ENCODE measurements at regions not wholly inside any gene's neighbourhood (a gene's known extent, or its start where the extent isn't known, plus 50 kb on each side); places are given as distances from the start of the nearest gene placed in this dataset.
A peak's percentile ranks its signal among the peaks of the same experiment; 100 is the strongest.
"Not testable (repeated sequence)": the region's sequence is repeated elsewhere in the genome, so short reads cannot be mapped to it uniquely, and the experiment has no call there.

DNA sequence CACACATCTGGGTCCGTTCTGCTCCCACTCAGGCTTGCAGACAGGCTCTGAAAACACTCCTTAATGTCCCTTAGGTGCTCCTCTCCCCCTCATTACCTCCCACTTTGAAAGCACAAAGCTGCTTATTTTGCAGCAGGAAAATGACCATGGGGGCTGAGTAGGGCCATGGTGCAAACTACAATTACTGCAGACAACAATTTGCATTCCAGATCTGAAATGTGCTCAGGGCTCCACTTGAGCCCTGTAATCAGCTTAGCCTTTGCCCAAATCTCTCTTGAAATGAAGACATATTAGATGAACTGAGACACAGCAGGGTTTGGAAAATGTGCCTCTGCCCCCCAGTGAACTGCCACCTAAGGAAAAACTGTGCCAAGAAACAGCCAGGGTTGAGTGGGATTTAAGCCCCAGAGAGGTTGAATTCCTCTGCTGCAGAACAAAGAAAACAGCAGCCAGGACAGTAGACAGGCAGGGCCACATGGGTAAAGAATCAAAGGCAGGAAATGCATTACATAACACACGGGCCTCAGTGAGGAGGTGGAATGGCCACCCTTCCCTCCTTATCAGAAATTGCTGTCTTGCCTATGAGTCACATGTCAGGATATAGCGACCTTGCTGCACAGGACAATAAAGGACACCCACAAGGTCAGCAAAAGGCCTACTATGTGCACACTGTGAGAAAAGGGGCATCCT, 126.8 kb upstream of the ARHGEF3 start:
- ATAC-seq, result peak; percentile 49
- DNase-seq (ENCODE audit: low spot score), result no peak

DNA sequence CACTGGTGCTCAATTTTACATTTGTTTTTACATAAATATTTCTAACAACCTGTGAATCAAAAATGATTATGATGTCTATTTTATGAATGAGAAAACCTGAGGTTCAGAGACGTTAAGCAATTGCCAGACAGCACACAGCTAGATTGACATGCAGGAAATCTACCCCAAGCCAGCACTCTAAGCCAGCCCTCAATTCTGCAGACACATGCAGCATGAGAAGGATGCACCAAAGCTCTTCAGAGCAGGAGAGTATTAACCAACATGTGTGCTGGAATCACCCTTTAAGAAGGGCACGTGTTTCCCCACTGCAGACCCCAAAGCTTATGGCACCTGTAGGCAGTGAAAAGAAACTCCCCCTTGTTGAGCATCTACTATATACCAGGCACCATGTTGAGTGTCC, 126.1 kb upstream of the ARHGEF3 start:
- DNase-seq (ENCODE audit: low spot score), result no peak
- no peak for ATAC-seq

DNA sequence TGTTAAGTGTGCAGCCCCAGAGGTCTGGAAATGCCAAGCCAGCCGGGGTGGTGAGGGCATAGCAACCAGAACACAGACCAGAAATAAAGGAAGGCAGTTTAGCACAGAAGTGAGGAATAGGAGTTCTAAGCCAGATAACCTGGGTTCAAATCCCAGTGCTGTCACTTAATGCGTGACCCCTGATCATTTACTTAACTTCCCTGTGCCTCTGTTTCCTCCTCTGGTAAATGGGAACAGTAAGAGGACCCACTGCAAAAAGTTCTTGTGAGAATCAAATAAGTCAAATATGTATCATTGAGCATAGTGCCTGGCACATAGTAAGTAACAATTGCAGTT, 125.2 kb upstream of the ARHGEF3 start:
- DNase-seq (ENCODE audit: low spot score), result no peak
- ATAC-seq, result no peak

DNA sequence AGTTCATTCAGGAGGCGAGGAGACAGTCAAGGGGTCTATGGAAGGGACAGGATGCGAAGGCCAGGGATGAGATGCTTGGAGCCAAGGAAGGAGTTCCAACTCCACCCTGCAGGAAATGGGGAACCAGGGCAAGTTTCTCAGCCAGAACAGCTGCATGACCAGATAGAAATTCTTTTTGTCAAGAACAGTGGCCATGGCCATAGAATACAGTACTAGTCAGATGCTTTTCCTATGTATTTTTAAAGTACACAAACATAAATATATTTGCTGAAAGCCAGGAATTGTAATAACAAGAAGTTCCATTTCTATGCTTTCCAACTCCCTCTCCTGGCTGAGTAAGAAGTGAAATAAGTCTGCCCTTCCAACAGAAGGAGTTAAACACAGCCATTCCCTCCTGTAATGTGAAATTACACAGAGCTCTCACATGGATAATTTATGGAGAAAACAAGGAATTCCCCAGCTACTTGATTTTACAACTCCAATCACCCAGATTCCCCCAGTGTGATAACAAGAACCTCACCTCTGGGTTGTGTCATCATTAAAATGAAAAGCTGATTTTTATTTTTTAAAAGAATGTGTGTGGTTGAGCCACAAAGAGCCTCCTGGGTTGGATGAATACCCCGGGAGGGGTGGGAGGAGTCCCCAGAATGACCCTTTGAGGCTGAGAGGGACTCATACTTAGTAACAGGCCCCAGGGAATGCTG, 124.6 kb upstream of the ARHGEF3 start:
- no peak for DNase-seq (ENCODE audit: low spot score)
- no peak for ATAC-seq

DNA sequence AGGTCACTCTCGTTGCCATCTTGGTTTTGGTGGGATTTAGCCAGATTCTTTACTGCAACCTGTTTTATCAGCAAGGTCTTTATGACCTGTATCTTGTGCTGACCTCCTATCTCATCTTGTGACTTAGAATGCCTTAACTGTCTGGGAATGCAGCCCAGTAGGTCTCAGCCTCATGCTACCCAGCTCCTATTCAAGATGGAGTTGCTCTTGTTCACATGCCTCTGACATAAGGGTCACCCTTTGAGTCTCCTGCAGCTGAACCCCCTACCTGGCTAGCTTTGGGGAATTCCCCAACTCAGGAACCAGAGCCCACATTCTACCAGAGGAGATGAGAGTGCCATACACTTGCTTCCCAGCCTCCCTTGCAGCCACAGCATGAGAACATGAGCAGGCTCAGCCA, 123.0 kb upstream of the ARHGEF3 start:
- not testable (repeated sequence) for ATAC-seq; DNase-seq (ENCODE audit: low spot score)

DNA sequence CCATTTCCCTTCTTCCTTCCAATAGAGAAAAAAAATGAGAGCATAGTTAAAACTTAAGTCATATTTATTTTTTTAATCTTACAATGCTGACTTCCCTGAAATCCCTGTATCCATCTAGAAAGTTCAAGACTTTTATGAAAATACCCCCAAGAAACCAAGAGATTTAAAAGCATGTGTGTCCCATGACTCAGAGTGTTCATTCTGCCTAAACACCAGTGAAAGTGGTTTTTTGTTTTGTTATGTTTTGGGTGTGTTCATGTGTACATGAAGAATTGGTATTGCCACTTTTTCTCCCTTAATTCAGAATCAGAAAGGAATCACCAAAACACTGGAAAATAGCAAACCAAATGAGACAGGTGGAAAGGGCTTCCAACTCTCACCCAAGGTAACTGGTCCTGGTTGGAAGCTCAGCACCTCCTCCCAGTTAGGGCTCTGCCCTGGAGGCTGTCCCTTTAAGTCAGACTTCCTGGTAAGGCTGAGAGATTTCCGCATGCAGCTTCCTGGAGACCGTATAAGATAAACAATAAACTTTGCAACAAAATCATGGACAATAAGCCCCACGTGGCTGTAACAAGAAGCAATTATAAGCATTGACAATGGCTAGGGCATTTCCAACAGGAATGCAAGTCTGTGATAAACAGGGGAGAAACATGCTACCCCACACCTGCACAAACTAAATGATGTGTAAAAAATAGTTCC, 121.9 kb upstream of the ARHGEF3 start:
- DNase-seq (ENCODE audit: low spot score) (no peak), ATAC-seq (peak; percentile 65)

DNA sequence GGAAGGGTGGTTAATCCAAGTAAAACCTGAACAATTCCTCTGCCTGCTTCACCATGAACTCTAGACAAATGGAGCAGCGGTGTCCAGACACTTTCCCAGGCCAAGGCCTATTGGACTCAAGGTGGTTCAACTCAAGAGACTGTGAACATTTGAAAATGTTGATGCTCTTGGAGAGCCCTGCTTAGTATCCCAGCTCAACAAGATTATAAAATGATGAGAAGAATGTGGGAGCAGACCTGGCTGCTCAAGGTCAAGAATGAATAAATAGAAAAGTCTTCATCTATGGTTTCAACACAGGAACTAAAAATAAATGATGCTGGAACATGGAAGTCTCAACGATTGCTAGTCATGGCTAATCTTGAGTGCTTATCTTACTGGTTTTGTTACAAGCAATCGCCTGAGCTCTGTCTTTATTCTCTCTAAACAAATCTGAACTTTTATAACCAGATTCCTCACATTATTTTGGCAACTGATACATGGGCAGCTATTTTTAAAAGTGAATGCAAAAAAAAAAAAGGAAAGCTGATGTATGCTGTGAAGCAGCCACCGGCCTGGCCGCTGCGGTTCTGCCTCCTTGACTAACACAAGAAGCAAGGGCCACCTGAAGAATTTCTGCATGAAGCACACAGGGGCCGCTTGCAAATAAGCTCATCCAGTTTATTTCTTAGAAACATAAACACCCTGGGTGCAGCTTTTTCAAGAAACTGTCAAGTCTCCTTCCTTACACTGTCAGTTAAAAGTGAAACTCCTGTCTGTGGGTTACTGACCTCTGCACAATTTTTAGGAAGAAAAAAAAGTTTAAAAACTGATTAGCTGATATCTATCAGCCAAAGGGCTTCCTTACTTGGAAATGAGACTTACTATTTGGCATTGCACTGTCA, 120.1 kb upstream of the ARHGEF3 start:
- no peak for DNase-seq (ENCODE audit: low spot score)
- ATAC-seq, result no peak

DNA sequence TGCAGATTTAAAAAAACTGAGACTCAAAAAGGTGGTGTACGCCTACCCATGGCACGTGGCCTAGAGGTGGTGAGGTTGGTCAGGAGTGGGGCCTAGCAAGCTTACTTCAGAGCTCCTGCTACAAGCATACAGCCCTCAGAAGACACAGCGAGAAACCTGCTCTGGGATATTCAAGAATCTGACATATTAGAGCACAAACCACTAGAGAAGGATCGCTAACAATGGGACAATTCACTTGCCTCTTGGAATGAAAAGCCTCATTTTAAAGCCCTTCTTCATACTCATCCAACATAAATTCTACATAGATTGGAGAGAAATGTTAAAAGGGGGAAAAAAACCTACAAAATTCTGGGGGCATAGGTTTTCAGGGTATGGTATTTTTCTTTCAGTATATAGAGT, 118.0 kb upstream of the ARHGEF3 start:
- DNase-seq (ENCODE audit: low spot score), result no peak

DNA sequence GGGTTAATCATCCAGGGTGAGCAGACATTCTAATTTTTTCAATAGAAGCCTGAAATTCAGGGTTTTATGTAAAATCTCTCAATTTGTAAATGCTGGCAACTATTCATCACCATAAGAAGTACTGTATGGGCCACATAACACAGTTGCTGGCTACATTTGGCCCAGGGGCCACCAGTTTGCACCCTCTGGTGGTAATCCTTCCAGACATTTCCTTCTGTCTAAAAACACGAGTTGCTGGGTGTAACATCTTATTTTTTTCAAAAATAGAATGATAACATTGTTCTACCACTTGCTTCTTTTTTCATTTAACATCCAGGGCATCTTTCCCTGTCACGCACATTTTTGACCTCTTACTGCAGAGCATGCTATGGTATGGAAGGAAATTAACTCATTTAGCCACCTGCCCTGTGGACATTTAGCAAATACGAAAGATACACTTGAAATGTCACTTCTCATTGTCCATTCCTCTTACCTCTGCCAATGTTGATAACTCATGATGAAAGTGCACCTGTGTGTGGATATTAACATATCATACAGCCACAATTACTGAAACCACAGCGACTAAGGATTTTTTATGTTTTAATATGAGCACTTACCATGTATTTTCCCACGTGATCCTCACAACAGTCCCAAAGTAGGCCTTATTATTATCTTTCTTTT, 117.5 kb upstream of the ARHGEF3 start:
- ATAC-seq (no peak), DNase-seq (ENCODE audit: low spot score) (no peak)

More for the DNA sequence above, 118.0 kb upstream of the ARHGEF3 start:
- no peak for ATAC-seq

DNA sequence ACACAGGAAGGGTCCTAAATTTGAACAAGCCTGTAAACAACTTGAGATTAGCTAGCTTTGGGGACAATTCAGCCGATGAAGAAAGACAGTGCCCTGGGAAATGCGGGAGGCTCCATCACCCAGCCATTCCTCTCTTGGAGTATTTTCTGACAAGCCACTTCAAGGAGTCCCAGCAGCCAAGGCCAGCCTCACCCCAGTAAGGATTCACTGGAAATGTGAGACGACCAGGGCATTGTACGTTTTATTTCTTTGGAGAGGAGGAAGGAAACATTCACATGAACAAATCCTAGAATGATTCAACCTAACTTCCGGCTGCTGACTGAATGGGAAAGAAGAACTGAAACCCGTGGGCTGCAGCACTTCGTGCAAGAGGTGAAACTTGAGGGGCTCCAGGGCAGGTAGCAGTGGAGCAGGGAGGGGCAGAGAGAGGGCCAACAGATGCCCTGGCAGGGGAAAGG, 116.4 kb upstream of the ARHGEF3 start:
- DNase-seq (ENCODE audit: low spot score) (no peak), ATAC-seq (no peak)

DNA sequence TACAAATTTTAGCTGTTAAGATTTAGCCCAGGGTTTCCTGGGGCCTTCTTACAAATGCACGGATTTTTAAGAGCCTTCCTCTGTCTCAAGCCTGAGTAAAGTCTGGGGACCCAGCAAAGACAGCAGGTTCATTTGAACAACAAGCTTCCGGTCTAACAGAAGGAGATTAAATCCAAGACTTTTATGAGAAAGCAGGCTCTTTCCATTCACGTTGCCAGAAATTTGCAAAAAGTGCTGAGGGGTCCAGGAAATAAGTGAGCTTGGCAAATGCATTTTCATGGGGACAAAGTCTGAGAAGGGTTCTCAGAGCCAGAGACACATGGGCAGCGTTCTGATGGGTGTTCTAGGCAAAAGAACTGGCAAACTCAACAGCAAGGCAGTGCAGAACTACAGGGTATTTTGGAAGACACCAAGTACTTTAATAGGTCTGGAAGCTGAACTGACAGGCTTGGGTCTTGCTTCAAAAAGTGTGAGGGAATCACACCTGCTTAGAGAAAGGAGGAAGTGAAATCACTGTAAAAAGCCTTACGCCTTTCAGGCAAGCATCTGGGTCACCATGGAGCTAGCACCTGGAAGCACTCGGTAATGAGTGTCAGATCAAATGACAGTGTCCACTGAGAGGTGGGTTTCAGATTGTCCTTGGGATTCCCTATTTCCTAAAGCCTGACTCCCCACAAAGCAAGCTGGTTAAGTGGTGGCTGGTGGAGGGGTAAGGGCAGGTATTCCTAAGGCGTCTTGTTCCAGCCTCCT, 115.8 kb upstream of the ARHGEF3 start:
- DNase-seq (ENCODE audit: low spot score) (no peak), ATAC-seq (no peak)

DNA sequence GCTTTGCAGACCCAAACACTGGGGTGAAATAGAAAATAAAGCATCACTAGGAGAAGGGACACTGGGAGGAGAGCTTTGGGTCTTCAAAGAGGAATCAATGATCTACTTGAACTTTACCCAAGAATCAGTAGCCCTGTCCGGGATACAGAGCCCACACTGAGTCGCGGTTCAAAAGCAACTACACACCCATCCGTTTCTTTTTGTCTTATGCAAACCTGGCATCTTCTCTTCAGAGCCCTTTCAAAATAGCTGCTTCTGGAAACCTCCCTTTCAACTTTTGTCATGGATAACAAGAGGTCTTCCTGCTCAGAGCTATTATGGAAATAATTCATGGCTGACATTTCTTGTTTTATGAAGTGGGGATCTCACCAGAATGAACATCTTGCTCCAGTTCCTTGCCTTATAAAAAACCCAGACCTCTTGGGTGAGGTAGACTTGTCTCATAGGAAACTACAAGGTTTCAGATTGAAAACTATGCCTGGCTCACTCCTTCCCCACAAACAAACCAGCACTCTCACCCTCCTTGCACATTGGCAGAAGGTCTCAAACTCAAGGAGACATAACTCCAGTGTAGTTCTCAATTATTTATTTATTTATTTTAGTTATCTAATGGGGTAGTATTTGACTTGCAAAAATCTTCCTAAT, 115.1 kb upstream of the ARHGEF3 start:
- DNase-seq (ENCODE audit: low spot score), result no peak
- ATAC-seq, result no peak

DNA sequence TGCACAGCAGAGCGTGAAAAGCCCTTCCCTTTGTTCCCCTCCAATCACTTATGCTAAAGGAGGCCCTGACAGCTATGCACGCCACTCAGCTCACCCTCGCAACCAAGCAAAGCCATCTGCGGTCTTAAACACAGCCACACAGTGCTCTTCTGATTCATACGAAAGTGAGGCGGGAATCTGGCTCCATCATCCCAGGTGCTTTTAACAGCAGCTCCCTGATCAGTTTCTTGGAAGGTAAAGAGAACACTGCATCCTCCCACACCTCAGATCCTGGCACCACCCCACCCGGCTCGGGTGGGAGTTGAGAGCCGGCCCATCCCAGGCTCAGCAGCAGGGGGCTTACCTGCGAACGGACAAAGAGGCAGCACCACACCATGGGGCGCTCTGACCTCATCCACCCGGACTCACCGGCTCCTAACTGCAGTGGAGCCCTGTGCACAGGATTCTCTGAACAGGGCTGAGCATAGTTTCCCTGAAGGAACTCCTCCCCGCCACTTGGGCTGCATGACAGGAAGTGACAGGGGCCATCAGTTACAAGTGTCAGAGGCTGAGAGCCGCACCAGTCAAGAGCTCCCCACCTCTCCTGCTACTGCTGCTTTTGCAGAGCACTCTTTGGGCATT, 114.3 kb upstream of the ARHGEF3 start:
- ATAC-seq (peak; percentile 64), DNase-seq (ENCODE audit: low spot score) (no peak)

DNA sequence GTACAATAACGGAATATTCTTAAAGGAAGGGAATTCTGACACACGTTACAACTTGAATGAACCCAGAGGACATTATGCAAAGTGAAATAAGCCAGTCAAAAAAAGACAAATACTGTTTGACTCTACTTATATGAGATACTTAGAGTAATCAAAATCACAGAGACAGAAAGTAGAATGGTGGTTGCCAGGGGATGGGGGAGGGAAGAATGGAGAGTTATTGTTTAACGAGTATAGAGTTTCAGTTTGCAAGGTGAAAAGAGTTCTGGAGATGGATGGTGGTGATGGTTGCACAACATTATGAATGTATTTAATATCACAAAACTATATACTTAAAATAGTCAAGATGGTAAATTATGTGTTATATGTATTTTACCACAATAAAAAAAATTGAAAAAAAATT, 112.9 kb upstream of the ARHGEF3 start:
- ATAC-seq (no peak), DNase-seq (ENCODE audit: low spot score) (no peak)

DNA sequence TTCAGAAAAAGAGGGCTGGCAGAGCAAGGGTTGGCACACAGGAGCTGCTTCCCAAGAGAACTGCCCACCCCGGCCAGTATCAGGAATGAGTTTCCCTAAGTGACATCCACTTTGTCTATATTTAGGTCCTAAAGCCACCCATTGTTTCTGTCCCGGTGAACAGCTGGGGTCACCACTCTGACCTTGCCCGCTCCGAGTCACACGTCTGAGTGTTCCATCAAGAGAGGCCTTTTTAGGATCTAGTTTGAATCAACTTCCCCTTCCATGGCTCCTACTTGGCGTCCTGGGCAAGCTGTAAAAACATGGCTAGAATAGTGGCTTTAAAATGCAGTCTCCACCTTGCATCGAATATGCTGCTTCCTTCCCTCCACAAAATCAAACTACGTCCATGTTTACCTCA, 109.6 kb upstream of the ARHGEF3 start:
- ATAC-seq (no peak), DNase-seq (ENCODE audit: low spot score) (no peak)

DNA sequence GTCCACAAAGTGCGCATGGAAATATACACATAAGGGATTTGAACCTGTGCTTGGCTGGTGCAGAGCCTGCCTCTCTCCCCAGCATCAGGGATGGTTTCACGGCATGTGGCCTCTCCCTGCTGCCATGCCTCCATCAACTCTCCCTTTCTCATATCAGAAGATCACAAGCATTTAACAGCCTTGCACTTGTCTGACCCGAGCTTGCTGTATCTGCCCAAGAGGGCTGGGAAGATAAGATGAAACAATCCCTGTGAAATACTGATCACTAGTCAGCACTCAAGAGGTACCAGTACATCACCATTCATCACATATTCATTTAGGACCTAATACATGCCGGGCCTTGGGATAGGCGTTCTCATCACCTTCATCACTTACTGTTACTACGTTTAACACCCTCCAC, 107.6 kb upstream of the ARHGEF3 start:
- no peak for DNase-seq (ENCODE audit: low spot score)
- no peak for ATAC-seq

DNA sequence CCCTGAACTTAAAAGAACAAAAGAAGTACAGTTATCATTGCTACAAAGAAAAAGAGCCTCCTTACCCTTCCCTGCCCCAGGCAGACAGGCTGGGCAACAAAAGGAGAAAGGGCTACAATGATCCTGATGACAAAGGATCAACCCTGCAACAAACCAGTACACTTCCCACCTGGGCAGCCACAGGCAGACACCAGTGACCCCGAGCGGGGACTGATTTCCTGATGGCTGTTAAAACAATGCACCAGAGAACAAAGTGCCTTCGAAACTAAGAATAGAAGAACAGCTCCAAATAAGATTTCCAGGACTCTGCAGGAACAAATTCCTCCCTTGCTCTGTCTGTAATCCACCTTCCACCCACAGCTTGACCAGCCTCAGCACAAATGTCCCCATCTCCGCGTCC, 106.3 kb upstream of the ARHGEF3 start:
- DNase-seq (ENCODE audit: low spot score) (no peak), ATAC-seq (no peak)

DNA sequence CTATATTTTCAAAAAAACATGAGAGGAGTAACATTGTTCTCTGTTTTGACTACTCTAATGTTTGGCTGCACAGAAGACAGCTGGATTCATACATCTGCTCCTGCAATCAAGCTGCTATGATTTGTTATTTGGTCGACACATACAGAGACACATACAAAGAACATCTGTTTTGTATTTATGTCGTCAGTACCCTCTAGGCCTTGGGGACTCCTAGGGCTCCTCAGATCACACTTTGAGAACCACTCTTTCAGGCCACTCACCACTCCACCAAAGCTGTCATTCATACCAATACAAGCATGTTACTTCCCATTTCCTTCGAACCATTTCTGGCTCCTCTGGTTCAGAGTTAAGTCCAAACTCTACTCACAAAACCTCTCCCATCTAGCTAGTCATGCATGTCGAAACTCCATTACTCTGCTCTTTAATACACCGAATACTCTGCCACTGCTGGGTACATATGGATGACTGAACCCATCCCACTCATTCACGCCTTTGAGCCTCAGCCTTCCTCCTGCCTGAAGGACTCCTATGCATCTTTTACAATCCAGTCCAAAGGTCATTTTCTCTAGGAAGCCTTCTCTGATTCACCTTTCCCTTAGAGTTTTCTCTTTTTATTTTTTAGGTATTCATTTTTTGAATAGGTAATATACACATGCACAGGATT, 102.9 kb upstream of the ARHGEF3 start:
- DNase-seq (ENCODE audit: low spot score) (no peak), ATAC-seq (no peak)
